ENCODE measurements at regions not wholly inside any gene's neighbourhood (a gene's known extent, or its start where the extent isn't known, plus 50 kb on each side); places are given as distances from the start of the nearest gene placed in this dataset.

- POLR2A ChIA-PET: no interaction called here
- intact Hi-C loops (cut with micrococcal nuclease): no loop called here
Observed at GRCh38 chr5:125011014-125011413, 264.6 kb upstream of the ZNF608 start.

GRCh38 chr5:125011419-125011818 lies 265.0 kb upstream of the ZNF608 start:
- DNase-seq (ENCODE audit: low read depth, low spot score): no peak
- POLR2A ChIA-PET: no interaction called here
- Histone ChIP-seq H3K27me3 (ENCODE audit: control insufficient read depth in 2 of 2, insufficient read depth in 2 of 2, low read length in 2 of 2) (no peaks in the 10 kb centered on the region), H3K36me3 (ENCODE audit: control insufficient read depth in 2 of 2, extremely low read depth in 1 of 2, insufficient read depth in 2 of 2, low read length in 2 of 2) (no peaks in the 10 kb centered on the region), H3K79me2 (ENCODE audit: control insufficient read depth, insufficient read depth, low read length) (no peaks in the 10 kb centered on the region), H3K9me3 (replicated peaks; ENCODE audit: control insufficient read depth, insufficient read depth, low read length) (no peaks in the 10 kb centered on the region), H3K4me3 (replicated peaks in 1 of 3; ENCODE audit: insufficient read depth in 1 of 3, low read depth in 1 of 3, low read length in 3 of 3) (no peak overlapping the region), H3K9me1 (replicated peaks; ENCODE audit: control insufficient read depth, extremely low read depth, insufficient read depth, low read length) (no peaks in the 10 kb centered on the region), H4K20me1 (replicated peaks; ENCODE audit: control insufficient read depth, extremely low read depth, insufficient read depth, low read length) (no peaks in the 10 kb centered on the region), H3K27ac (ENCODE audit: insufficient read depth, low read depth, low read length) (no peak overlapping the region), H3K9ac (replicated peaks; ENCODE audit: extremely low read depth, insufficient read depth, low read length) (no peak overlapping the region), H3K4me2 (ENCODE audit: insufficient read depth, low read length) (no peak overlapping the region), H3K4me1 (ENCODE audit: control insufficient read depth, extremely low read depth, insufficient read depth, low read length) (no peaks in the 10 kb centered on the region), H2AFZ (ENCODE audit: low read depth, low read length) (no peak overlapping the region)
- FAIRE-seq: no peak
- BruUV-seq (replicated peaks): no TSS peak
- TF ChIP-seq MYC (IDR thresholded peaks at IDR 0.05; ENCODE audit: low read depth, low read length) (no peak), EZH2 (IDR thresholded peaks at IDR 0.05; ENCODE audit: borderline replicate concordance, low read depth, low read length, severe bottlenecking) (no peak), FOS (IDR thresholded peaks at IDR 0.05; ENCODE audit: borderline replicate concordance, insufficient read depth, low read length) (no peak), POLR2A (IDR thresholded peaks at IDR 0.05; ENCODE audit: low read depth, low read length) (no peak), MAX (IDR thresholded peaks at IDR 0.05; ENCODE audit: insufficient read depth, insufficient read length) (no peak), POLR2AphosphoS5 (IDR thresholded peaks at IDR 0.05; ENCODE audit: insufficient read depth, low read depth, low read length) (no peak)
- CTCF ChIA-PET: no interaction called here
- intact Hi-C loops (cut with micrococcal nuclease) (no loop called here), dilution Hi-C loops (cut with MboI; ENCODE audit: extremely low pct_ligation_motif_present, low sequenced_read_pairs) (no loop called here)

More at GRCh38 chr5:125011014-125011413, 264.6 kb upstream of the ZNF608 start:
- Histone ChIP-seq H3K79me2 (ENCODE audit: control insufficient read depth, insufficient read depth, low read length) (no peaks in the 10 kb centered on the region), H3K4me3 (replicated peaks in 1 of 3; ENCODE audit: insufficient read depth in 1 of 3, low read depth in 1 of 3, low read length in 3 of 3) (no peak overlapping the region), H3K27me3 (ENCODE audit: control insufficient read depth in 2 of 2, insufficient read depth in 2 of 2, low read length in 2 of 2) (no peaks in the 10 kb centered on the region), H4K20me1 (replicated peaks; ENCODE audit: control insufficient read depth, extremely low read depth, insufficient read depth, low read length) (no peaks in the 10 kb centered on the region), H3K27ac (ENCODE audit: insufficient read depth, low read depth, low read length) (no peak overlapping the region), H3K9me3 (replicated peaks; ENCODE audit: control insufficient read depth, insufficient read depth, low read length) (no peaks in the 10 kb centered on the region), H3K36me3 (ENCODE audit: control insufficient read depth in 2 of 2, extremely low read depth in 1 of 2, insufficient read depth in 2 of 2, low read length in 2 of 2) (no peaks in the 10 kb centered on the region), H3K9ac (replicated peaks; ENCODE audit: extremely low read depth, insufficient read depth, low read length) (no peak overlapping the region), H3K4me2 (ENCODE audit: insufficient read depth, low read length) (no peak overlapping the region), H3K9me1 (replicated peaks; ENCODE audit: control insufficient read depth, extremely low read depth, insufficient read depth, low read length) (no peaks in the 10 kb centered on the region), H3K4me1 (ENCODE audit: control insufficient read depth, extremely low read depth, insufficient read depth, low read length) (no peaks in the 10 kb centered on the region), H2AFZ (ENCODE audit: low read depth, low read length) (no peak overlapping the region)
- TF ChIP-seq POLR2AphosphoS5 (IDR thresholded peaks at IDR 0.05; ENCODE audit: insufficient read depth, low read depth, low read length) (no peak), MYC (IDR thresholded peaks at IDR 0.05; ENCODE audit: low read depth, low read length) (no peak), FOS (IDR thresholded peaks at IDR 0.05; ENCODE audit: borderline replicate concordance, insufficient read depth, low read length) (no peak), MAX (IDR thresholded peaks at IDR 0.05; ENCODE audit: insufficient read depth, insufficient read length) (no peak), JUN (IDR thresholded peaks at IDR 0.05; ENCODE audit: borderline replicate concordance, insufficient read depth, insufficient read length, low read depth) (no peak)
- FAIRE-seq (no peak), DNase-seq (ENCODE audit: low read depth, low spot score) (no peak)
- BruUV-seq (replicated peaks): no TSS peak
- CTCF ChIA-PET: no interaction called here
- dilution Hi-C loops (cut with MboI; ENCODE audit: extremely low pct_ligation_motif_present, low sequenced_read_pairs): no loop called here

All from endothelial cell of umbilical vein (primary cell).